Right lobe of liver (tissue), 4 donors: ENCODE measurements at regions not wholly inside any gene's neighbourhood (a gene's known extent, or its start where the extent isn't known, plus 50 kb on each side); places are given as distances from the start of the nearest gene placed in this dataset.

Source experiments
- POLR2A ChIP-seq: fragments of 450-650 bp; IDR thresholded peaks from one replicate; pipeline ENCODE4 v1.6.1; 2017; ENCODE audit warnings: antibody characterized with exemption, mild to moderate bottlenecking
- TF ChIP-seq, protein P1 (sequence below), 4 donors: fragments of 200-600 bp in 3 of 4; fragments of 450-650 bp in 1 of 4; IDR thresholded peaks; one replicate each; pipeline versions ENCODE4 v1.5.1 to v1.8.0; 2016 to 2022; ENCODE audit warnings: antibody characterized with exemption in 4 of 4, mild to moderate bottlenecking in 2 of 4
- donor health status: DM: no; HTN: no; CAD: no.
- donor health status: DM: no; HTN: no; CAD: no.
- donor health status: DM: no; HTN: yes; CAD: no.

DNA sequence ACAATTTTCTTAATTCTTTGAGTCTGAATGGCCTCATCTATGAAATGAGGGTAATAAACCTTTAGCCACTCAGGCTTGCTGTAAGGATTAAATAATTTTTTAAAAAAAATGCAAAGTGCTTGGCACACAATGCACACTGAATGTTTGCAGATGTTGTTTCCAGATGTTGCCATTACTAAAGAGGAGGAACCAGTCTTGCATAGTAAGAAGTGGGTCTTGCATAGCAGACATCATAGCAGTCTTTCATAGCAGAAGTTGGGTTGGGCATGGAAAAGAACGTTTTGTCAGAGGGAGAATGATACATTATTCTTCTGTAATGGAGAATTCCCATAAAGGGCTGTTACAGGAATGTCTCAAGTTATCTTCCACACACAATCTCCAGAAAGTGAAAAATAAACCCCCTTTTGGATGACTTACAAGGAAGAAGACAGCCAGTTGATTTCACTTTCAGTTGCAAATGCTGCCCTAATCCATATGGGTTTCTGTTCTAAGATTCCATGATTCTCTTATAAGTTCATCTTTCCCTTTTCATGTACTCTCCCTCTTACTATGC lies 327.7 kb downstream of the SUCLG1 start:
- TF ChIP-seq POLR2A: no peak
- TF ChIP-seq, protein P1, sequence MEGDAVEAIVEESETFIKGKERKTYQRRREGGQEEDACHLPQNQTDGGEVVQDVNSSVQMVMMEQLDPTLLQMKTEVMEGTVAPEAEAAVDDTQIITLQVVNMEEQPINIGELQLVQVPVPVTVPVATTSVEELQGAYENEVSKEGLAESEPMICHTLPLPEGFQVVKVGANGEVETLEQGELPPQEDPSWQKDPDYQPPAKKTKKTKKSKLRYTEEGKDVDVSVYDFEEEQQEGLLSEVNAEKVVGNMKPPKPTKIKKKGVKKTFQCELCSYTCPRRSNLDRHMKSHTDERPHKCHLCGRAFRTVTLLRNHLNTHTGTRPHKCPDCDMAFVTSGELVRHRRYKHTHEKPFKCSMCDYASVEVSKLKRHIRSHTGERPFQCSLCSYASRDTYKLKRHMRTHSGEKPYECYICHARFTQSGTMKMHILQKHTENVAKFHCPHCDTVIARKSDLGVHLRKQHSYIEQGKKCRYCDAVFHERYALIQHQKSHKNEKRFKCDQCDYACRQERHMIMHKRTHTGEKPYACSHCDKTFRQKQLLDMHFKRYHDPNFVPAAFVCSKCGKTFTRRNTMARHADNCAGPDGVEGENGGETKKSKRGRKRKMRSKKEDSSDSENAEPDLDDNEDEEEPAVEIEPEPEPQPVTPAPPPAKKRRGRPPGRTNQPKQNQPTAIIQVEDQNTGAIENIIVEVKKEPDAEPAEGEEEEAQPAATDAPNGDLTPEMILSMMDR (IDR thresholded peaks at IDR 0.05): no peak
